ENCODE measurements at regions not wholly inside any gene's neighbourhood (a gene's known extent, or its start where the extent isn't known, plus 50 kb on each side); places are given as distances from the start of the nearest gene placed in this dataset.
A peak's percentile ranks its signal among the peaks of the same experiment; 100 is the strongest.
"Not testable (repeated sequence)": the region's sequence is repeated elsewhere in the genome, so short reads cannot be mapped to it uniquely, and the experiment has no call there.

DNA sequence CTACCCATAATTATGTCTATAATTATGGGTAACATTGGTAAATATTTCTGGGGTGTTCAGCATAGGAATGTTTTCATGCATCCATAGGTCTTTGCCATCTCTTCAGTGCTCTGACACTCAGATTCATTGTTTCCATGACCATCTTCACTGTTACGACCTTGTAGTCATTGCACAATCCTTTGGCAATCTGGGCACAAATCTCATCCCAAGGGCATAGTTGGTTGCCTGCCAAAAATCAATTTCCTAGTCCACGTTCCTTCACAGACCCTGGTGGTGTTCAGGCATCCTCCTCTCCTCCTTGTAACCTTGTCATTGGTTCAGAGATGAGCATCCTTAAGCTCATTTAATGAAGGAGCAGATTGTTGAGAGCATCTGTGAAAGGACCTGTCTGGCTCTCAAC is 1400.7 kb downstream of the CDH12 start:
- no peak overlapping the region for H3K27ac ChIP-seq
- TF ChIP-seq, protein P1, sequence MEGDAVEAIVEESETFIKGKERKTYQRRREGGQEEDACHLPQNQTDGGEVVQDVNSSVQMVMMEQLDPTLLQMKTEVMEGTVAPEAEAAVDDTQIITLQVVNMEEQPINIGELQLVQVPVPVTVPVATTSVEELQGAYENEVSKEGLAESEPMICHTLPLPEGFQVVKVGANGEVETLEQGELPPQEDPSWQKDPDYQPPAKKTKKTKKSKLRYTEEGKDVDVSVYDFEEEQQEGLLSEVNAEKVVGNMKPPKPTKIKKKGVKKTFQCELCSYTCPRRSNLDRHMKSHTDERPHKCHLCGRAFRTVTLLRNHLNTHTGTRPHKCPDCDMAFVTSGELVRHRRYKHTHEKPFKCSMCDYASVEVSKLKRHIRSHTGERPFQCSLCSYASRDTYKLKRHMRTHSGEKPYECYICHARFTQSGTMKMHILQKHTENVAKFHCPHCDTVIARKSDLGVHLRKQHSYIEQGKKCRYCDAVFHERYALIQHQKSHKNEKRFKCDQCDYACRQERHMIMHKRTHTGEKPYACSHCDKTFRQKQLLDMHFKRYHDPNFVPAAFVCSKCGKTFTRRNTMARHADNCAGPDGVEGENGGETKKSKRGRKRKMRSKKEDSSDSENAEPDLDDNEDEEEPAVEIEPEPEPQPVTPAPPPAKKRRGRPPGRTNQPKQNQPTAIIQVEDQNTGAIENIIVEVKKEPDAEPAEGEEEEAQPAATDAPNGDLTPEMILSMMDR (conservative IDR thresholded peaks at IDR 0.05) = no peak
- TF ChIP-seq ZFX (IDR thresholded peaks at IDR 0.05) = no peak

DNA sequence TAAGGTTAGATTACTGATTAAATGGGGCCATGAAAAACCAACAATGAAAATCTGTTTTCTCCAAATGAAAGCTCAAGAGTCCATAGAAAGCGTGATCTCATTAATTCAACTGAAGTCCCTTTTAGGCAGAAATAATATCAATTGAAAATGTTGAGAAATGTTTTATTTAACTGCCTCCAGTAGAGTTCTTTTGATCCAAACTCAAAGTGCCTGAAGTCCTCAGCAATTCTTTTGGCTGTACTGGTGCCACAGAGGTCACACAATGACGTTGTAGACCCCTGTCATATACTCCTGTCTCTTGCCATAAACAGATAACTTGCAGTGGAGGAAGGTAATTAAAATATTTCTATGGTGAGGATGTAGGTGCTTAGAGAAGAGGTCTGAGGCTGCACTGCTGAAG is 1420.5 kb downstream of the CDH12 start:
- no peak overlapping the region for H3K27ac ChIP-seq
- TF ChIP-seq, protein P1 (conservative IDR thresholded peaks at IDR 0.05) = no peak
- no peak for TF ChIP-seq ZFX (IDR thresholded peaks at IDR 0.05)

DNA sequence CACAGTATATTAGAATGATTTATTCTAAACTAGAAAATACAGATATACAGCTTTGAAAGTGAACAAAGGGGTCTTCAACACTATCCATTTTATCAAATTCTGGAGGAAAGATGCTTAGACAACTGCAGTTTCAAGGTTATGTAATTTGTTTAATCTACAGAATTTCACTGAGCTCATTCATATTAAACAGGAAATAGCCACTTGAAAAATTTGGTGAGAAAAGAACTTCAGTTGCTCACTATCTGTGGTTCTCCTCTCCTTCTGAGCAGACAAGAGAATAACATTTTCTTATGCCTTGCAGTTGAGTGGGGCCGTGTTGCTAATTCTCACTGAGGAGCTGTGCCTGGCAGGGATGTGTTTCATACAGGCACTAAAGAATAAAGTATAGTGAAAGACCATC is 1428.2 kb downstream of the CDH12 start:
- TF ChIP-seq ZFX (IDR thresholded peaks at IDR 0.05) = no peak
- TF ChIP-seq, protein P1 (conservative IDR thresholded peaks at IDR 0.05) = no peak
- H3K27ac ChIP-seq = no peak overlapping the region

DNA sequence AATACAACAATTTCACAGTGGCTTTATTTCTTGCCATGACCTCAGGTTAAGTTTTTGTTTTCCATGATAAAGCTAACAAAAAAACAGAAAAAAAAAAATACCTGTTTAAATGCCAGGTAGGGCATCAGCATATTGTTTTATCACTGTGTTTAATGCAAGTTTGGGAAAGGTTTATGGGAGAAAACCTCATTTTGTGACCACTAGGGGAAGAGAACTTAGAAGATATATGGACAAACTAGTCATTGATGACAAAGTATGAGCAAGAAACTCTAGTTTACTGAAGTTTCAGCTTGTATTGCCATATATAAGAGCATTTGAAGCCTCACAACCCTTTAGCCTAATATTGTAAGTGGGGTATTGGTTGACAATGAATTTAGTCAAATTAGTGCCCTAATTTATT is 1431.4 kb upstream of the CDH18 start:
- no peak for TF ChIP-seq ZFX (IDR thresholded peaks at IDR 0.05)
- TF ChIP-seq, protein P1 (conservative IDR thresholded peaks at IDR 0.05) = peak; percentile 24
- H3K27ac ChIP-seq = no peak overlapping the region; the same call in 1 of the 2 replicates

DNA sequence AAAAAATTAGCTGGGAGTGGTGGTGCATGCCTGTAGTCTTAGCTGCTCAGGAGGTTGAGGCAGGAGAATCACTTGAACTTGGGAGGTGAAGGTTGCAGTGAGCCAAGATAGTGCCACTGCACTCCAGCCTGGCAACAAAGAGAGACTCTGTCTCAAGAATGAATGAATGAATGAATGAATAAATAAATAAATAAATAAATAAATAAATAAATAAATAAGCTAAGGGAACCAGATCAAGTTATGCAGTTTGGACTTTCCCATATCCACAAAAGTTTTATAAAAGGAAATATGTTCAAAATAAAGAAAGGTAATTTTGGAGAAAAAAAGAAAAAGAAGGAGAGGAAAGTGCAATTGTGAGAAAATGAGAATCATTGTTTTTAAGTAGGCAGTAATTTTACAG is 1414.1 kb upstream of the CDH18 start:
- not testable (repeated sequence) for H3K27ac ChIP-seq

DNA sequence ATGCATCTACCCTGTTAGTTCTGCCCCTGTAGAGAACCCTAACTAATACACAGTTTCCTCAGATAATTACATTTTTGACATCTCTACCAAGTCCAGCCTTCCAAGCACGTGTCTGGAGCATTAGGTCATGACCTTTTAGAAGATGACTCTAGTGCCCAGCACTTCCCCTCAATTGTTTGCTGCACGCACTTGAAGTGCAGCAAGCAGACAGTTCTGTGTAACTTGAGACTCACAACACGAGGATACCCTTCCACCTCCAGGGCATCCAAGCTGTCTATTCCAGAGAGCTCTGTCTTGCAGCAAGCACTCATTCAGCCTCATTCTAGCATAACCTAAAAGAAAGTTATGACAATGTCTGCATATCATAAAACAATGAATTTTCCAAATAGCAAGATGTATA is 1410.5 kb upstream of the CDH18 start:
- no peak overlapping the region for H3K27ac ChIP-seq
- no peak for TF ChIP-seq ZFX (IDR thresholded peaks at IDR 0.05)
- TF ChIP-seq, protein P1 (conservative IDR thresholded peaks at IDR 0.05) = no peak

DNA sequence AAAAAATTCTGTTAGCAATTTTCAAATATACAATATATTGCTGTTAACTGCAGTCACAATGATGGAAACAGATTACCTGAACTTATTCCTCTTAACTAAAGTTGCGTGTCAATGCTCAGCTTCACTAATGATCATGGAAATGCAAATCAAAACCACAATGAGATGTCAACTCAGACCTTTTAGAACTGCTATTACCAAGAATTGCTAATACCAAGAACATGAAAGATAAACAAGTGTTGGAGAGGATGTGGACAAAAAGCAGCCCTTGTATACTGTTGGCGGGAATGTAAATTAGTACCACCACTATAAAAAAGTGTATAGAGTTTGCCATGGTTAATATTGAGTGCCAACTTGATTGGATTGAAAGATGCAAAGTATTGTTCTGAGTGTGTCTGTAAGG is 1409.7 kb upstream of the CDH18 start:
- no peak overlapping the region for H3K27ac ChIP-seq
- TF ChIP-seq, protein P1 (conservative IDR thresholded peaks at IDR 0.05) = no peak
- no peak for TF ChIP-seq ZFX (IDR thresholded peaks at IDR 0.05)

DNA sequence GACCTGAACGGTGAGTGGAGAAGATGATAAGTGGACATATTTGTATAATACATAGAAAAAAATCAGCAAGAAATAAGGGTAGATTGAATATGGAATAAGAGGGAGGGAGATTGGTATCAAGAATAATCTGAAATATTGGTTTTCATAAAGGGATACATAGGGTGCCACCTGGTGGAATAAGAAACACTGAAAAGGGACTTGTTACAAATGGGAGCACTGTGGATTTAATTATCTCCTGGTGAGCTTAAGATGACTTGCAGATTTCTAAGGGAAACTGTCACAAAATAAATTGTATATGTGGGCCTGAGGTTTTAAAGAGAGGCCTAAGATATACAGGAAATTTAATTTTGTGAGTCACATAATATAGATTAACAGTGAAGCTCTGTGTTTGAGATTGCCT is 1403.5 kb upstream of the CDH18 start:
- no peak overlapping the region for H3K27ac ChIP-seq
- no peak for TF ChIP-seq ZFX (IDR thresholded peaks at IDR 0.05)
- TF ChIP-seq, protein P1 (conservative IDR thresholded peaks at IDR 0.05) = no peak

DNA sequence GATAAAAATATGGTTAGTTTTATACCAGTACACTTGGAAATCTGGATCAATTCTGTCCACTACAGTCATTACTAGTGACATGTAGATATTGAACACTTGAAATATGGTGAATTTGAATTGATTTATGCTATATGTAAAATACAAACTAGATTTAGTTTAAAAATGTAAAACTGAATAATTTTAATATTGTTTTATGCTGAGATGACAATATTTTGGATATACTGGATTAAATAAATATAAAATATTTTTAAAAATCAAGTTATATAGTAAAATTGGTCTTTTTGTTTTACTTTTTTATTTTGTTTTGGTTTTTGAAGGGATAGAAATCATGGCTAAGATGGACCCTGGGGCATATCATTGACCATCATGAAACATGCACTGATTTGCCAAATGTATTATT is 1372.8 kb upstream of the CDH18 start:
- H3K27ac ChIP-seq = not testable (repeated sequence)

DNA sequence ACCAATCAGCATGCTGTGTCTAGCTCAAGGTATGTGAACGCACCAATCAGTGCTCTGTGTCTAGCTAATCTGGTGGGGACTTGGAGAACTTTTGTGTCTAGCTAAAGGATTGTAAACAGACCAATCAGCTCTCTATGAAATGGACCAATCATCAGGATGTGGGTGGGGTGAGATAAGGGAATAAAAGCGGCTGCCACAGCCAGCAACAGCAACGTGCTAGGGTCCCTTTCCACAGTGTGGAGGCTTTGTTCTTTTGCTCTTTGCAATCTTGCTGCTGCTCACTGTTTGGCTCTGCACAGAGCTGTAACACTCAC is 1353.9 kb upstream of the CDH18 start:
- H3K27ac ChIP-seq = peak overlapping the region; percentile 52

DNA sequence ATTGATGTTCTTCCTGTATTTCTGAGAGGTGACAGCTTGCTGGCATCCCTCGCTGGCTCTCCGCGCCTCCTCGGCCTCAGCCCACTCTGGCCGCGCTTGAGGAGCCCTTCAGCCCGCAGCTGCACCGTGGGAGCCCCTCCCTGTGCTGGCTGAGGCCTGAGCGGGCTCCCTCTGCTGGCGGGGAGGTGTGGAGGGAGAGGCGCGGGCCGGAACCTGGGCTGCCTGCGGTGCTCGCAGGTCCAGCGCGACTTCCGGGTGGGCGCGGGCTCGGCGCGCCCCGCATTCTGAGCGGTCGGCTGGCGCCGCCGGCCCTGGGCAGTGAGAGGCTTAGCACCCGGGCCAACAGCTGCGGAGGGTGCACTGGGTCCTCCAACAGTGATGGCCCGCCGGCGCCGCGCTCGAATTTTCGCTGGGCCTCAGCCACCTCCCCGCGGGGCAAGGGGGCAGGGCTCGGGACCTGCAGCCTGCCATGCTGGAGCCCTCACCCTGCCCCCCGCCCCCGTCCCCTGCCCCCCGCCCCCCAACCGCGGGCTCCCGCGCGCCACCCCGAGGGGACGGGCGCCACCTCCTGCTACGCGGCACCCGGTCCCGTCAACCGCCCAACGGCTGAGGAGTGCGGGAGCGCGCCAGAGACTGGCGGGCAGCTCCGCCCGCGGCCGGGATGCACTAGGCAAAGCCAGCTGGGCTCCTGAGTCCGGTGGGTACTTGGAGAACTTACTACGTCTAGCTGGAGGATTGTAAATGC is 1353.4 kb upstream of the CDH18 start:
- H3K27ac ChIP-seq = peak overlapping the region; percentile 52

DNA sequence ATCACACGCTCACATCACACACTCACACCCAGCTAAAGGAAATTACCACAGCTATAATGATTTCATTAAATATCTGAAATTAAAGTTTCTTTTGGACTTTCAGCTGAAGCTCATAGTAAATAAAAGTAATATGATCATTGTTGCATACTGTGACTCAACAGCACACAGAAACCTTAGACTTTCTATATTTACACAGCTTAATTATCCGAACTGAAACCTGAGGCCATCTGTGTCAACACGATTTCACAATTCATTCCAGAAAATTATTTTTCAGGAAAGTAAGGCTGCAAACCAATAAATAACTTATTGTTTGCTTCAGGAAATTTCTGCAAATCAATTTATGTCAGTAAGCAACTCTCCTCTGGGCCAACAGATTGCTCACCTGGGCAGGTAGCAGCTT is 1352.2 kb upstream of the CDH18 start:
- H3K27ac ChIP-seq = not testable (repeated sequence)
